HG03064 (cell line): ENCODE measurements at regions not wholly inside any gene's neighbourhood (a gene's known extent, or its start where the extent isn't known, plus 50 kb on each side); places are given as distances from the start of the nearest gene placed in this dataset.

ENCODE experiments used
- ATAC-seq: cut with Tn5 transposase; IDR thresholded peaks from one replicate; pipeline ENCODE4 v1.9.1; 2021; ENCODE audit warnings: low read depth; ENCODE audit not compliant: unreplicated experiment

GRCh38 chr10:123306290-123306689, 152.1 kb downstream of the BUB3 start:
- no peak for ATAC-seq

DNA sequence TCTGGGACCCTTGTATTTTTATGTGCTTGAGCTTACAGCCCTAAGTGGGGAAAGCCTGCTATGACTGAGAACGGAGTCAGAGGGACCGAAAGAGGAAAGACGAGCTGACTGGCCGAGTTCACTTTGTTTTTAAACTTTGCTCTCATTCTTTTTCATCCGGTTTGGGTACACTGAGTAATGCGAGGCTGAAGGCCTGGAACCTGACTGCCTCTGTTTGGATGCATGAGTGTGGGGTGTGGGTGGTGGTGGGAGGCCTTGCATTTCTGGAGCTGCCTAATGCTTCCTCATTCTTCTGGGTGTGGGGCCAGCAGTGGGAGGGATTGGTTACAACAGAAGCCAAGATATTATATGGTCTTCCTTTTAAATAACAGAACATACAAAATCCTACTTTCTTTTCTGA, 155.5 kb downstream of the BUB3 start:
- ATAC-seq = no peak

GRCh38 chr10:123316776-123317175, 162.6 kb downstream of the BUB3 start:
- no peak for ATAC-seq

- ATAC-seq = no peak
Observed at GRCh38 chr10:123318516-123318915, 164.3 kb downstream of the BUB3 start.

GRCh38 chr10:123320091-123320490, 165.9 kb downstream of the BUB3 start:
- ATAC-seq = no peak

GRCh38 chr10:123323884-123324283, 169.7 kb downstream of the BUB3 start:
- no peak for ATAC-seq

DNA sequence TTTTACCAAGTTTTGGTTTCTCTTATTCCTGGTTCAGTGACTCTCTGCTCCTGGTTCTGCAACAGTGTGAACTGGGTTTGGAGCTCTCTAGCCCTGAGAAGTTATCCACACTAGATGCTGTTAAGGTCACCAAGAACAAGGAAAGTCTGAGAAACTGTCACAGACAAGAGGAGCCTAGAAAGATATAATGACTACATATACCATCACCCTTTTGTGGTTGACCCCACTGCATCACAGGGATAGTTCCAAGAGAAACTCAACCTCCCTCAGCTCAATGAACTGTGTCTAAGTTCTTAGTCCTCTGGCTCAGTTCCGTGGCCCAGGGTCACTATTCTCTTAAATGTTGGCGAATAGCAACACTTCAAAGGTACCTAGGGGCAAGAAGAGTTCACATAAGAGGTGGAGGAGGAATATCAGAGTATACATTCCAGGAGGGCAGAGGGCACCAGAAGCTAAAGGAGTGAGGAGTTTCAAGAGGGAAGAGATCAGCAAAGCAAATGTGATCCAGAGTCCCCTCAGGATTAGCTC, 171.5 kb downstream of the BUB3 start:
- ATAC-seq = no peak

GRCh38 chr10:123326674-123327073, 172.5 kb downstream of the BUB3 start:
- no peak for ATAC-seq

GRCh38 chr10:123327450-123327849, 173.2 kb downstream of the BUB3 start:
- ATAC-seq = peak; percentile 71

DNA sequence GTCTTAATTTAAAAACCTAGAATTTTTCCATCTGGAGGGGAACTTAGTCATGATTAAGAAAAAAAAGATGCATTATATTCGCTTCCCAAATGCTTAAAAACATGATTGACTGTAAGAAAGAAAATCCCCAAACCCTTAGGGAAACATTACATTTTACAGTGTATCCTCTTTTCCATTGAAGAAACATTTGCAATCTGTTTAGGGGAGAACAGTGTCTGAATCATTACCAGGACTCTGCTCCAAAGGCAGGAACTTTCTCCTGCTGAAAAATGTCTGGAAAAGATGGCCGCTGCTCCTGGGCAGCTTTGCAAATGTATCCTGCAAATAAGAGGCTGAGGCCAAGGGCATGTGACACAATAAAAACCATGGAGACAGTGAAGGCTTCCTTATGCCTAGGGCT, 173.7 kb downstream of the BUB3 start:
- ATAC-seq = no peak

GRCh38 chr10:123331438-123331837, 177.2 kb downstream of the BUB3 start:
- ATAC-seq = no peak

GRCh38 chr10:123346581-123346980, 192.4 kb downstream of the BUB3 start:
- no peak for ATAC-seq

- no peak for ATAC-seq
Observed at GRCh38 chr10:123348691-123349572, 194.7 kb downstream of the BUB3 start.

GRCh38 chr10:123351715-123352114, 197.5 kb downstream of the BUB3 start:
- no peak for ATAC-seq

DNA sequence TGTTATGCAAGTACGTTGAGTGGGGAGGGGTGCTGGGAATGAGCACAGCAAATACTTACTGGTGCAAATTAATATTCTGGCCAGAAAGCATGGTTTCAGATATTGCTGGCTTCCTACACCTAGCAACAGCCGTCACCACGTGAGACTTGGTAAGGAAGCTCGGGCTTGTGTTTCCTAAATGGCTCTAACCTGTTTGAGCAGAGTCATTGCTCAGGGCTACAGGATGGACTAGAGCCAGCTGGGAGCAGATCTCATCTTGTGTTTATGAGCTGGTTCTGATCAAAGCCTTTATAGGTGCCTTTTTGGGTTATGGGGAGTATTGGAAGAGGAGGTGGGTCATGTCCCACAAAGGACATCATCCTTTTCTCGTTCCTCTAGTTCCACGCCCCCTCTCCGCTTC, 200.3 kb downstream of the BUB3 start:
- ATAC-seq = no peak

DNA sequence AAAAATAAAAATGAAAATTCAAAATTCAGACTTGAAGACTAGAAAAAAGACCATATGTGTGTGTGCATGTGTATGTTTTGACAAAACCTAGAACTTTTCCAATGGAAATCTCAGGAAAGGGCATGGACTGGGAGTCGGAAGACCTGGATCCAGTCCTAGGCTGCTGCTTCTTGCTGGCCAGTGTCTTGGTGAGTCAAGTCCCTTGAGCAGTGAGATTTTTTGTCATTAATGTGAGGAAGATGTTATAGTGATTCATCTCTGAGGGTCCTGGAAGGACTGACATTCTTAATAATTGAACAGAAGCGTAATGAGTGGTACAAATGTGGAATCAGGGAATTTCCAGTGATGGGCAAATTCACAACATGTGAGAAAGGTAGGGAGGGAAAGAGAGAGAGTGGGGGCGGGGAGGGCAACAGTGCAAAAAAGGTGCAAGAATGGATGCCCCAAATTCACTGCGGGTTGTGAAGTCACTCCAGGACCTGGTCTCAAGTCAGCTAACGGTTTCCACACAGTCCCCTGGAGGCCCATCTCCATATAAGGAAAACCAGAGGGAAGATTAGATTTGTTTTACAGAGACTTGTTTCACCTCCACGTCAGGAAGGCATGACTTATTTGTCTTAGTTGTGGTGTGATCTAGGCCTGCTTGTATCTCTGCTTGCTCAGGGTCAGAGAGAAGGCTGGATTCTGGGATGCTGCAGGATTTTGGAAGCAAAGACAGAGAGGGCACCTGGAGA, 201.7 kb downstream of the BUB3 start:
- ATAC-seq = no peak

GRCh38 chr10:123356799-123357198, 202.6 kb downstream of the BUB3 start:
- ATAC-seq = no peak

DNA sequence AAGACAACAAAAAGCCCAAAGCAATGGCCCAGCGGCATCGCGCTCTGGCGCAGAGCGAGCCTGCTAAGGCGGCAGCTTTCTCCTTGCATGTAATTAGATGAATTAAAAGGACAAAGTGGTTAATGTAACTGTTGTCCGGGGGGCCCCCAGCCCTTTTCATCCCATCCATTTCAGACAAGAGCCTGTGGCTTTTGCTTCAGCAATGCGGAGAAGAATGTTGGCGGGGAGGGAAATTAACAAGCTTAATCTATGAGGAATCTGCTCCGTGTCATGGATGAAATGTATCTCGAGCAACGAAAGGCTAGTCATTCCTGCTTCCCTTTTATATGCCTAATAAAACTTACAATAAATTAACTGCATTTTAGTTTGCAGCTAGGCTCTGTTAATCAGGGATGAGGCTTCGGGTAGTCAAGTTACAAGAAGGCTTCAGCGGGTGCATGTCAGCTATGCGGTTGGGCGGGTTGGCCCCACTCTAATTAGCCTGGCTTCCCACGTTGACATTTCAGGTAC, 203.3 kb downstream of the BUB3 start:
- ATAC-seq = no peak

DNA sequence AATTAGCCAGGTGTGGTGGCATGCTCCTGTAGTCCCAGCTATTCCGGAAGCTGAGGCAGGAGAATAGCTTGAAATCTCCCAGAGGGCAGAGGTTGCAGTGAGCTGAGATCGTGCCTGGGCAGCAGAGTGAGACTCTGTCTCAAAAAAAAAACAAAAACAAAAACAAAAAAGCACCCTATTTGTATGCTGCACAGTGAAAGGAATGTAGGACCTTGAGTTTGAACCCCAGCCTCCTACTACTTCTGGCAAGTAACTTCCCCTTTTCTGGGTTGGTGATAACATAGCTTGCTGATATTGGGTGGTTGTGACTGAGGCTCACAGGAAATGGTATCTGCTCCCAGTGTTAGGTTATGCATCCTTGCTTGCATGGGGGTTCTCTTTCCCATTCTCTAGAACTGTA, 205.3 kb downstream of the BUB3 start:
- ATAC-seq = peak; percentile 67

GRCh38 chr10:123361832-123362231, 207.6 kb downstream of the BUB3 start:
- ATAC-seq = no peak

GRCh38 chr10:123367195-123367594, 213.0 kb downstream of the BUB3 start:
- no peak for ATAC-seq
